Ovary (tissue), 7 donors: ENCODE measurements at regions not wholly inside any gene's neighbourhood (a gene's known extent, or its start where the extent isn't known, plus 50 kb on each side); places are given as distances from the start of the nearest gene placed in this dataset.

Experiments used
- DNase-seq, 5 donors: peaks; one replicate each; pipeline ENCODE4 v3.0.0-alpha.2; 2019 to 2020
- H3K27ac ChIP-seq, 2 donors: fragments of 200-600 bp; one replicate each; pipeline versions ENCODE4 v1.5.1 to v1.8.0; 2019 to 2022
- H3K27me3 ChIP-seq: fragments of 200-600 bp; one replicate; pipeline ENCODE4 v1.8.0; 2022
- H3K36me3 ChIP-seq: fragments of 200-600 bp; sonication (generic); one replicate; pipeline ENCODE4 v1.5.1; 2019
- H3K4me1 ChIP-seq: one replicate; pipeline ENCODE4 v1.8.1; 2013; ENCODE audit warnings: mild to moderate bottlenecking, moderate library complexity; ENCODE audit not compliant: insufficient read depth
- H3K4me3 ChIP-seq: fragments of 200-600 bp; sonication (generic); one replicate; pipeline ENCODE4 v1.5.1; 2017
- H3K9me3 ChIP-seq, 2 donors: fragments of 200-600 bp in 1 of 2; sonication (generic) in 1 of 2; one replicate each; pipeline versions ENCODE4 v1.5.1 to v1.8.1; 2013 to 2019; ENCODE audit warnings: mild to moderate bottlenecking in 1 of 2, moderate library complexity in 1 of 2
- CTCF ChIP-seq, 3 donors: fragments of 450-650 bp in 2 of 3; fragments of 200-600 bp in 1 of 3; IDR thresholded peaks; one replicate each; pipeline versions ENCODE4 v1.5.1 to v1.8.0; 2016 to 2022; ENCODE audit warnings: antibody characterized with exemption in 3 of 3, mild to moderate bottlenecking in 1 of 3
- EP300 ChIP-seq: sonication (generic); formaldehyde crosslinking; IDR thresholded peaks from one replicate; pipeline ENCODE4 v1.6.1; 2017; ENCODE audit warnings: antibody characterized with exemption
- POLR2A ChIP-seq: fragments of 450-650 bp; IDR thresholded peaks from one replicate; pipeline ENCODE4 v1.6.1; 2017; ENCODE audit warnings: antibody characterized with exemption, mild to moderate bottlenecking, moderate library complexity
- WGBS, 3 donors: extraction: QIAGEN DNeasy Blood & Tissue Kit in 1 of 3; methylation state at CpG; one replicate each; pipeline versions ENCODE4 v1.1.5 to v1.1.7; 2013 to 2017; 5-methylcytosine and 5-hydroxymethylcytosine counted together
- intact Hi-C, 4 donors: fragments of 100-400 bp; cut with DNase I; formaldehyde crosslinking; loops; one replicate each; pipeline versions ENCODE4 v1.11.0 to v1.15.1; 2022 to 2023
- donor health status: DM: no; HTN: no; CAD: no; lungs with moderate emphysema.
- donor health status: DM: no; HTN: no; CAD: no.
- donor health status: Bipolar disorder and iron deficiency.
- donor health status: DM: no; HTN: no; CAD: no.
- donor health status: DM: yes; HTN: yes; CAD: no.

DNA sequence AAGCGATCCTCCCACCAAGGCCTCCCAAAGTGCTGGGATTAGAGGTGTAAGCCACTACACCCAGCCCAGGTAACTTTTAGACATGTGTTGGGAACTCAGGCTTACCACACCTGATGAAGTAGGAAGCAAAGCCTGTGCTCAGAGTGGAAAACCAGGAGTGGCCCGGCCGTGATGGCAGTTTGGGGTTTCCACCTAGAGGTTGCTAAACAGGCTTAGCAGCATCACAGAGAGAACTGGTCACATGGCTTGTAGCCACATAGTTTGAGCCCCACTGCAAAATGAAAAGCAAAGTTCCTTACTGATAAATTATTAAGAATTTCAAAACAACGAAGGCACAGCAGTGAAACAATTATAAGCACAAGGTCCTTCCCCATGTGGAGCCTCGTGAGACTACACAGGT, 142.6 kb upstream of the CXADR start:
- H3K27ac ChIP-seq: no peak overlapping the region
- DNase-seq: no peak
- H3K27me3 ChIP-seq: no peaks in the 10 kb centered on the region
- no peaks in the 10 kb centered on the region for H3K4me1 ChIP-seq
- intact Hi-C loops: no loop called here
- 50 to 65% (median 55%) methylated on average over 5 of the region's 5 CpGs for WGBS, 3 donors
- no peaks in the 10 kb centered on the region for H3K9me3 ChIP-seq
- H3K36me3 ChIP-seq: no peaks in the 10 kb centered on the region
- TF ChIP-seq POLR2A (no peak), CTCF (IDR thresholded peaks at IDR 0.05) (no peak), EP300 (no peak)
- no peak overlapping the region for H3K4me3 ChIP-seq

GRCh38 chr21:17370916-17371315, 141.9 kb upstream of the CXADR start:
- intact Hi-C loops: no loop called here
- 46 to 59% (median 47%) methylated on average over 5 of the region's 5 CpGs for WGBS, 3 donors
- no peak overlapping the region for H3K27ac ChIP-seq

DNA sequence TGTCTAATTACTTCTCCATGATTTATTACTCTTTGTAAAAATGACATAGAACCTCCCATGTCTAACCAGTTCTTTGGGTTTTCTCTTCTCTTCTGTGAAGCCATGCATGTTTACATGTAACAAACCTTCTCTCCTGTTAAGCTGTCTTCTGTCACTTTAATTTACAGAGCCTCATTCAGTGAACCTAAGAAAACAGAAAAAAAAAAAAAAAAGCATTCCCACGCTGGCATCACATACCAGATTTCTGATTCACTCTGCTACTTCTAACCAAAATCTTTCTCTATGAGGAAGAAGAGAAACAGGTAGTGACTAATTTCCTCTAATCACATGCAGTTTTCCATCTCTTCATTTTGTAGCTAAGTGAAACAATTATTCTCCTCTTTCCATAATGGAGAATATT, 141.4 kb upstream of the CXADR start:
- Histone ChIP-seq H3K27ac (no peak overlapping the region), H3K36me3 (no peaks in the 10 kb centered on the region), H3K4me3 (no peak overlapping the region), H3K9me3 (no peaks in the 10 kb centered on the region), H3K4me1 (no peaks in the 10 kb centered on the region), H3K27me3 (no peaks in the 10 kb centered on the region)
- TF ChIP-seq POLR2A: no peak
- TF ChIP-seq CTCF (IDR thresholded peaks at IDR 0.05): no peak
- no peak for TF ChIP-seq EP300
- DNase-seq: no peak
- 12 to 17% (median 14%) methylated on average over 1 of the region's 1 CpG for WGBS, 3 donors
- intact Hi-C loops: no loop called here

More at GRCh38 chr21:17370916-17371315, 141.9 kb upstream of the CXADR start:
- Histone ChIP-seq H3K4me3 (no peak overlapping the region), H3K9me3 (no peaks in the 10 kb centered on the region), H3K36me3 (no peaks in the 10 kb centered on the region), H3K27me3 (no peaks in the 10 kb centered on the region), H3K4me1 (no peaks in the 10 kb centered on the region)
- DNase-seq: no peak
- TF ChIP-seq EP300 (no peak), CTCF (IDR thresholded peaks at IDR 0.05) (no peak), POLR2A (no peak)

DNA sequence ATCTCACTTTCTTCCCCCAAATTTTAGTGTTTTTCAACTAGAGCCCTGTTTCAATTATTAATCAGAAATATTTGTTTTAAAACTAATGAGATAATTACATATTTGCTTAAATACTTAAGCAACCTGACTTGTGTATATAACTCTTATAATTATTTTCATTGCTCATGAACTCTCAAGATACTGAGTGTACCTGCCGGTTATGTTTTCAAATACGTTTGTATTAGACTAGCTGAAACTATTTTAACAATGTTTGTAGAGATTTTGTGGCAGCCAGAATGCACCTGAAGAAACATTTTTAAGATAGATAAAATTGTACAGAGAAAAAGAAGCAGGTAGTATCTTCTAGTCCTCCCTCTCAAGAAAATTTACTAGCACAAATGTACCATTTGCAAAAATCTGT, 140.6 kb upstream of the CXADR start:
- Histone ChIP-seq H3K27me3 (no peaks in the 10 kb centered on the region), H3K36me3 (no peaks in the 10 kb centered on the region), H3K4me3 (no peak overlapping the region), H3K4me1 (no peaks in the 10 kb centered on the region), H3K9me3 (no peaks in the 10 kb centered on the region), H3K27ac (no peak overlapping the region)
- 33 to 58% (median 40%) methylated on average over 2 of the region's 2 CpGs for WGBS, 3 donors
- intact Hi-C loops: no loop called here
- TF ChIP-seq POLR2A: no peak
- TF ChIP-seq CTCF (IDR thresholded peaks at IDR 0.05): no peak
- no peak for TF ChIP-seq EP300
- DNase-seq: no peak

- H3K4me1 ChIP-seq: no peaks in the 10 kb centered on the region
- no peak overlapping the region for H3K27ac ChIP-seq
- no peak overlapping the region for H3K4me3 ChIP-seq
- 14 to 29% (median 18%) methylated on average over 2 of the region's 2 CpGs for WGBS, 3 donors
- no peaks in the 10 kb centered on the region for H3K9me3 ChIP-seq
- intact Hi-C loops: loop anchor here in 1 of 4 donors (5.0 kb wide), 1 partner anchor 196 kb away; no protein-coding TSS in a partner anchor
- no peak for DNase-seq
- no peak for TF ChIP-seq POLR2A
- TF ChIP-seq CTCF (IDR thresholded peaks at IDR 0.05): no peak
- TF ChIP-seq EP300: no peak
- no peaks in the 10 kb centered on the region for H3K36me3 ChIP-seq
- H3K27me3 ChIP-seq: no peaks in the 10 kb centered on the region
Observed at GRCh38 chr21:17386498-17386897, 126.3 kb upstream of the CXADR start.
